Breast epithelium (tissue), 4 donors: ENCODE measurements at regions not wholly inside any gene's neighbourhood (a gene's known extent, or its start where the extent isn't known, plus 50 kb on each side); places are given as distances from the start of the nearest gene placed in this dataset.

Experiments used
- DNase-seq, 2 donors: peaks; one replicate each; pipeline ENCODE4 v3.0.0-alpha.2; 2019; ENCODE audit warnings: low spot score in 2 of 2
- H3K27ac ChIP-seq, 2 donors: fragments of 200-600 bp; sonication (generic) in 1 of 2; one replicate each; pipeline ENCODE4 v1.5.1; 2016 to 2019; ENCODE audit warnings: mild to moderate bottlenecking in 1 of 2
- H3K27me3 ChIP-seq, 2 donors: fragments of 200-600 bp; sonication (generic) in 1 of 2; one replicate each; pipeline versions ENCODE4 v1.5.1 to v1.6.0; 2017 to 2019; ENCODE audit warnings: control low read depth in 1 of 2, mild to moderate bottlenecking in 1 of 2
- H3K36me3 ChIP-seq: fragments of 200-600 bp; one replicate; pipeline ENCODE4 v1.5.1; 2019
- H3K4me1 ChIP-seq, 2 donors: fragments of 200-600 bp; sonication (generic); one replicate each; pipeline ENCODE4 v1.5.1; 2016 to 2019; ENCODE audit warnings: control low read depth in 1 of 2
- H3K4me3 ChIP-seq, 3 donors: fragments of 200-600 bp; sonication (generic); 1 replicate in 2 of 3; 2 replicates in 1 of 3; pipeline ENCODE4 v1.5.1; 2016 to 2019; ENCODE audit warnings: mild to moderate bottlenecking in 3 of 3, moderate library complexity in 2 of 3
- H3K9me3 ChIP-seq, 2 donors: fragments of 200-600 bp; sonication (generic) in 1 of 2; one replicate each; pipeline ENCODE4 v1.5.1; 2016 to 2019; ENCODE audit warnings: control low read depth in 1 of 2
- CTCF ChIP-seq, 3 donors: fragments of 450-650 bp; IDR thresholded peaks; one replicate each; pipeline ENCODE4 v1.5.1; 2016 to 2017; ENCODE audit warnings: antibody characterized with exemption in 3 of 3, mild to moderate bottlenecking in 3 of 3, moderate library complexity in 3 of 3
- POLR2A ChIP-seq: fragments of 450-650 bp; IDR thresholded peaks from one replicate; pipeline ENCODE4 v1.6.1; 2016; ENCODE audit warnings: antibody characterized with exemption, mild to moderate bottlenecking, moderate library complexity
- POLR2AphosphoS5 ChIP-seq, 3 donors: sonication (generic); formaldehyde crosslinking; IDR thresholded peaks; one replicate each; pipeline ENCODE4 v1.6.1; 2017; ENCODE audit warnings: antibody characterized with exemption in 3 of 3
- intact Hi-C: fragments of 100-400 bp; cut with DNase I; formaldehyde crosslinking; loops from one replicate; pipeline ENCODE4 v1.15.1; 2023; ENCODE audit warnings: low total_unique reads

- Histone ChIP-seq H3K4me1 (no peaks in the 10 kb centered on the region), H3K27me3 (no peaks in the 10 kb centered on the region), H3K36me3 (no peaks in the 10 kb centered on the region), H3K4me3 (no peak overlapping the region), H3K9me3 (no peaks in the 10 kb centered on the region), H3K27ac (no peak overlapping the region)
- intact Hi-C loops: no loop called here
- DNase-seq: no peak
- TF ChIP-seq CTCF (IDR thresholded peaks at IDR 0.05) (no peak), POLR2AphosphoS5 (IDR thresholded peaks at IDR 0.05) (no peak), POLR2A (no peak)
Measured at GRCh38 chr12:67573566-67573965, 75.0 kb upstream of the DYRK2 start.

- Histone ChIP-seq H3K27ac (no peak overlapping the region), H3K4me3 (no peak overlapping the region), H3K36me3 (no peaks in the 10 kb centered on the region), H3K27me3 (no peaks in the 10 kb centered on the region), H3K9me3 (no peaks in the 10 kb centered on the region), H3K4me1 (no peaks in the 10 kb centered on the region)
- no peak for DNase-seq
- intact Hi-C loops: no loop called here
- TF ChIP-seq CTCF (IDR thresholded peaks at IDR 0.05) (no peak), POLR2AphosphoS5 (IDR thresholded peaks at IDR 0.05) (no peak), POLR2A (no peak)
Measured at GRCh38 chr12:67578976-67579661, 69.4 kb upstream of the DYRK2 start.

GRCh38 chr12:67579662-67580003 is 68.9 kb upstream of the DYRK2 start:
- Histone ChIP-seq H3K36me3 (no peaks in the 10 kb centered on the region), H3K4me1 (no peaks in the 10 kb centered on the region), H3K27ac (no peak overlapping the region), H3K4me3 (no peak overlapping the region), H3K27me3 (no peaks in the 10 kb centered on the region), H3K9me3 (no peaks in the 10 kb centered on the region)
- DNase-seq: no peak
- intact Hi-C loops: no loop called here
- TF ChIP-seq POLR2A: no peak
- no peak for TF ChIP-seq CTCF (IDR thresholded peaks at IDR 0.05)
- TF ChIP-seq POLR2AphosphoS5 (IDR thresholded peaks at IDR 0.05): no peak

GRCh38 chr12:67582238-67582834 is 66.2 kb upstream of the DYRK2 start:
- intact Hi-C loops: no loop called here
- Histone ChIP-seq H3K27ac (no peak overlapping the region), H3K27me3 (no peaks in the 10 kb centered on the region), H3K9me3 (no peaks in the 10 kb centered on the region), H3K36me3 (no peaks in the 10 kb centered on the region), H3K4me3 (no peak overlapping the region), H3K4me1 (no peaks in the 10 kb centered on the region)
- no peak for TF ChIP-seq POLR2A
- TF ChIP-seq POLR2AphosphoS5 (IDR thresholded peaks at IDR 0.05): no peak
- no peak for TF ChIP-seq CTCF (IDR thresholded peaks at IDR 0.05)
- DNase-seq: no peak

GRCh38 chr12:67582844-67583243 is 65.7 kb upstream of the DYRK2 start:
- Histone ChIP-seq H3K27me3 (no peaks in the 10 kb centered on the region), H3K27ac (no peak overlapping the region), H3K4me3 (no peak overlapping the region), H3K4me1 (no peaks in the 10 kb centered on the region), H3K9me3 (no peaks in the 10 kb centered on the region), H3K36me3 (no peaks in the 10 kb centered on the region)
- intact Hi-C loops: no loop called here
- TF ChIP-seq POLR2A: no peak
- no peak for TF ChIP-seq CTCF (IDR thresholded peaks at IDR 0.05)
- DNase-seq: no peak
